ENCODE measurements at regions not wholly inside any gene's neighbourhood (a gene's known extent, or its start where the extent isn't known, plus 50 kb on each side); places are given as distances from the start of the nearest gene placed in this dataset.

- TF ChIP-seq RFX5 (IDR thresholded peaks at IDR 0.05; ENCODE audit: low read depth, low read length) = no peak
- TF ChIP-seq SMC3 (IDR thresholded peaks at IDR 0.05; ENCODE audit: low read depth, low read length) = no peak
- no peak for TF ChIP-seq POLR2A (IDR thresholded peaks at IDR 0.05; ENCODE audit: low read depth, low read length)
- no peak for TF ChIP-seq CTCF (conservative IDR thresholded peaks at IDR 0.05; ENCODE audit: low read depth, low read length)
Measured at GRCh38 chr6:11388983-11389944, 148.3 kb upstream of the TMEM170B start.
